GM12878 (cell line): ENCODE measurements at regions not wholly inside any gene's neighbourhood (a gene's known extent, or its start where the extent isn't known, plus 50 kb on each side); places are given as distances from the start of the nearest gene placed in this dataset.

ENCODE experiments used
- ATAC-seq: fragments of 200-7000 bp; cut with Tn5 transposase; 3 replicates; pipeline ENCODE4 v1.9.1; 2020; ENCODE audit warnings: mild to moderate bottlenecking, moderate library complexity
- BruUV-seq: library from RNA; stranded (reverse); fragments of 400-500 nt; replicated peaks from 2 replicates; lab custom pipeline; 2021; lab: Mats Ljungman, UMichigan
- CTCF ChIA-PET: fragments of 300-600 bp; sonication (Branson Sonifier 250); formaldehyde crosslinking; extraction: SDS; loops from one replicate; lab custom pipeline; 2021; ENCODE audit warnings: inconsistent platforms; lab: Yijun Ruan, JAX
- POLR2A ChIA-PET: fragments of 350-600 bp; formaldehyde crosslinking; extraction: SDS; loops from one replicate; lab custom pipeline; 2021; ENCODE audit warnings: inconsistent platforms; lab: Charles Lee
- RAD21 ChIA-PET: fragments of 300-600 bp; sonication (Branson Sonifier 250); formaldehyde crosslinking; loops from one replicate; lab custom pipeline; 2023; ENCODE audit warnings: antibody characterized with exemption; ENCODE audit not compliant: unreplicated experiment; lab: Charles Lee
- SMC1A ChIA-PET: fragments of 300-600 bp; sonication (Branson Sonifier 250); formaldehyde crosslinking; loops from one replicate; lab custom pipeline; 2023; ENCODE audit not compliant: unreplicated experiment, uncharacterized antibody; lab: Charles Lee
- DNase-seq: peaks from one replicate; pipeline ENCODE4 v3.0.0-alpha.2; 2011; ENCODE audit warnings: low read depth, low spot score
- FAIRE-seq: peaks from 3 replicates; lab custom pipeline; 2011; peaks lifted over from hg19 to GRCh38; lab: Jason Lieb, UNC
- H2AFZ ChIP-seq: 2 replicates; pipeline ENCODE4 v1.6.0; 2011; ENCODE audit warnings: low read depth, low read length, control low read depth; ENCODE audit not compliant: control insufficient read depth
- H3K27ac ChIP-seq: 2 replicates; pipeline ENCODE4 v1.5.1; 2011; ENCODE audit warnings: control low read depth; ENCODE audit not compliant: control insufficient read depth, insufficient read depth
- H3K27me3 ChIP-seq, 2 experiments: replicated peaks in 1 of 2; 2 replicates each; pipeline versions ENCODE4 v1.6.0 to v1.6.1; 2011; ENCODE audit warnings: low read length in 1 of 2; ENCODE audit not compliant: control insufficient read depth in 2 of 2, insufficient read depth in 2 of 2
- H3K36me3 ChIP-seq, 2 experiments: 2 replicates each; pipeline ENCODE4 v1.5.1; 2011; ENCODE audit warnings: low read length in 1 of 2; ENCODE audit not compliant: control insufficient read depth in 2 of 2, insufficient read depth in 2 of 2
- H3K4me1 ChIP-seq: 2 replicates; pipeline ENCODE4 v1.6.1; 2011; ENCODE audit warnings: mild to moderate bottlenecking, low read length, moderate library complexity, mixed read lengths; ENCODE audit not compliant: control insufficient read depth, insufficient read depth
- H3K4me2 ChIP-seq: 2 replicates; pipeline ENCODE4 v1.6.0; 2011; ENCODE audit warnings: control low read depth; ENCODE audit not compliant: control insufficient read depth, insufficient read depth
- H3K4me3 ChIP-seq: fragments of 200-600 bp; sonication (generic); 2 replicates; pipeline ENCODE4 v1.5.1; 2016
- H3K79me2 ChIP-seq: 2 replicates; pipeline ENCODE4 v1.6.0; 2011; ENCODE audit warnings: low read length; ENCODE audit not compliant: control insufficient read depth, insufficient read depth
- H3K9ac ChIP-seq: 2 replicates; pipeline ENCODE4 v1.8.0; 2011; ENCODE audit warnings: low read length, control low read depth, mixed read lengths; ENCODE audit not compliant: control insufficient read depth, insufficient read depth
- H3K9me3 ChIP-seq: replicated peaks from 3 replicates; pipeline ENCODE4 v1.5.1; 2011; ENCODE audit warnings: mild to moderate bottlenecking, low read length; ENCODE audit not compliant: control insufficient read depth, insufficient read depth
- H4K20me1 ChIP-seq: 2 replicates; pipeline ENCODE4 v1.6.0; 2011; ENCODE audit not compliant: control insufficient read depth, insufficient read depth
- ASH2L ChIP-seq: fragments of 300-600, 200-600 bp; sonication (generic); IDR thresholded peaks from 2 replicates; pipeline ENCODE4 v1.6.1; 2017; ENCODE audit warnings: low read depth, mild to moderate bottlenecking, borderline replicate concordance
- BRCA1 ChIP-seq: IDR thresholded peaks from 2 replicates; pipeline ENCODE4 v1.6.1; 2011; ENCODE audit warnings: low read depth, low read length, improper control_type of control experiment
- CBFB ChIP-seq: IDR thresholded peaks from 2 replicates; pipeline ENCODE4 v1.6.1; 2016; ENCODE audit warnings: antibody characterized with exemption, low read depth
- CHD1 ChIP-seq: IDR thresholded peaks from 2 replicates; pipeline ENCODE4 v1.6.1; 2012; ENCODE audit warnings: low read depth, low read length, improper control_type of control experiment
- CHD4 ChIP-seq: fragments of 200-600 bp; sonication (generic); IDR thresholded peaks from 2 replicates; pipeline ENCODE4 v1.6.1; 2016; ENCODE audit warnings: mild to moderate bottlenecking
- CREB1 ChIP-seq: IDR thresholded peaks from 2 replicates; pipeline ENCODE4 v1.6.1; 2012; ENCODE audit warnings: low read depth, mild to moderate bottlenecking, inconsistent platforms
- EED ChIP-seq: sonication (generic); IDR thresholded peaks from 2 replicates; pipeline ENCODE4 v1.6.1; 2016; ENCODE audit warnings: antibody characterized with exemption, low read depth
- NBN ChIP-seq: fragments of 450-650 bp; IDR thresholded peaks from 2 replicates; pipeline ENCODE4 v1.6.1; 2016
- NFIC ChIP-seq: IDR thresholded peaks from 2 replicates; pipeline ENCODE4 v1.6.1; 2012; ENCODE audit warnings: low read depth, mild to moderate bottlenecking, inconsistent platforms, low read length, moderate library complexity
- NR2C1 ChIP-seq: fragments of 450-650 bp; IDR thresholded peaks from 2 replicates; pipeline ENCODE4 v1.6.1; 2017; ENCODE audit warnings: antibody characterized with exemption, mild to moderate bottlenecking, moderate library complexity
- POLR2AphosphoS2 ChIP-seq: IDR thresholded peaks from 2 replicates; pipeline ENCODE4 v1.6.1; 2011; ENCODE audit warnings: low read depth, mild to moderate bottlenecking, low read length, improper control_type of control experiment, moderate library complexity
- SMC3 ChIP-seq: IDR thresholded peaks from 2 replicates; pipeline ENCODE4 v1.6.1; 2011; ENCODE audit warnings: low read length, improper control_type of control experiment, borderline replicate concordance
- SP1 ChIP-seq: IDR thresholded peaks from one replicate; pipeline ENCODE4 v1.6.1; 2011; ENCODE audit warnings: low read depth, low read length
- STAT3 ChIP-seq: IDR thresholded peaks from 2 replicates; pipeline ENCODE4 v1.6.1; 2011; ENCODE audit warnings: low read depth, low read length, improper control_type of control experiment
- WRNIP1 ChIP-seq: IDR thresholded peaks from 2 replicates; pipeline ENCODE4 v1.6.1; 2011; ENCODE audit warnings: low read depth, low read length, improper control_type of control experiment, borderline replicate concordance
- ZSCAN29 ChIP-seq: fragments of 450-650 bp; IDR thresholded peaks from 2 replicates; pipeline ENCODE4 v1.6.1; 2017; ENCODE audit warnings: mild to moderate bottlenecking, moderate library complexity
- WGBS: methylation state at CpG from one replicate; pipeline ENCODE4 v1.1.6; 2016; ENCODE audit warnings: low lambda C conversion rate; ENCODE audit not compliant: insufficient replicate concordance, insufficient coverage; ENCODE audit errors: missing lambda C conversion rate; 5-methylcytosine and 5-hydroxymethylcytosine counted together
- in situ Hi-C: fragments of 300-500 bp; cut with MboI; formaldehyde crosslinking; loops from 9 replicates; pipeline ENCODE4 v1.14.3; 2018; ENCODE audit warnings: mixed read lengths
- intact Hi-C: fragments of 100-400 bp; cut with micrococcal nuclease; formaldehyde crosslinking; loops from one replicate; pipeline ENCODE4 v1.14.2; 2022; ENCODE audit not compliant: unreplicated experiment
- TF ChIP-seq, protein P1 (sequence below): fragments of 450-650 bp; IDR thresholded peaks from 2 replicates; pipeline ENCODE4 v1.6.1; 2017; ENCODE audit warnings: antibody characterized with exemption, mild to moderate bottlenecking, moderate library complexity
- TF ChIP-seq, protein P2 (sequence below): fragments of 450-650 bp; IDR thresholded peaks from 2 replicates; pipeline ENCODE4 v1.6.1; 2018; ENCODE audit warnings: mild to moderate bottlenecking, low read depth, moderate library complexity; ENCODE audit not compliant: partially characterized antibody
- TF ChIP-seq, protein P3 (sequence below): fragments of 150-350 bp; IDR thresholded peaks from 2 replicates; pipeline ENCODE4 v1.6.1; 2014; ENCODE audit warnings: mild to moderate bottlenecking, low read depth, low read length

DNA sequence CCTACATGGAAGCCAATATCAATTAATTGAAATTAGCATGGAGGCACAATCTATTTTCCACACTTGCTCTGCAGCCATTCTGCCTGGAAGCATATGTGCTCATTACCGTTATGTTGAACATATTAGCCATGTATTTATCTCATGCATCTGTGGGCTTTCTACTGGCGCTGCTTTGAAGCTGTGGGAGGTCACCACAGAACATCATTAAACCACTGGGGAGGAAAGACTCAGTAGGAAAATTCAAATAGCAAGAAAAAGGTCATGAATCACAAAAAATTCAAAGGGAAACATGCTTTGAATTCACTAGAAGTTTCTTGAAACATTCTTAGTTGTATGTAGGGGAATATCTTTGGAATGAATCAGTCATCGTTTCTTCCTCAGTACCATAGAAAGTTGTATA is 652.5 kb downstream of the EDEM1 start:
- Histone ChIP-seq H3K27ac (no peak overlapping the region), H3K79me2 (no peaks in the 10 kb centered on the region), H3K9ac (no peak overlapping the region), H3K4me2 (no peak overlapping the region), H3K4me3 (no peak overlapping the region), H3K4me1 (no peaks in the 10 kb centered on the region), H3K36me3 (no peaks in the 10 kb centered on the region), H4K20me1 (no peaks in the 10 kb centered on the region), H3K9me3 (no peaks in the 10 kb centered on the region), H3K27me3 (no peaks in the 10 kb centered on the region), H2AFZ (no peak overlapping the region)
- intact Hi-C loops (no loop called here), in situ Hi-C loops (no loop called here)
- RAD21 ChIA-PET, result no interaction called here
- ATAC-seq, result no peak
- SMC1A ChIA-PET, result interaction anchor here (0.8 kb wide), 1 partner anchor 9 kb away, joined by 3 read pairs; no protein-coding TSS in a partner anchor
- FAIRE-seq, result no peak
- CTCF ChIA-PET, result interaction anchor here (0.6 kb wide), 1 partner anchor 17 kb away, joined by 3 read pairs; no protein-coding TSS in a partner anchor
- no peak for DNase-seq
- WGBS, result 2% methylated on average over 3 of the region's 3 CpGs
- POLR2A ChIA-PET, result no interaction called here
- BruUV-seq, result no TSS peak
- no peak for TF ChIP-seq STAT3
- no peak for TF ChIP-seq POLR2AphosphoS2
- TF ChIP-seq, protein P1, sequence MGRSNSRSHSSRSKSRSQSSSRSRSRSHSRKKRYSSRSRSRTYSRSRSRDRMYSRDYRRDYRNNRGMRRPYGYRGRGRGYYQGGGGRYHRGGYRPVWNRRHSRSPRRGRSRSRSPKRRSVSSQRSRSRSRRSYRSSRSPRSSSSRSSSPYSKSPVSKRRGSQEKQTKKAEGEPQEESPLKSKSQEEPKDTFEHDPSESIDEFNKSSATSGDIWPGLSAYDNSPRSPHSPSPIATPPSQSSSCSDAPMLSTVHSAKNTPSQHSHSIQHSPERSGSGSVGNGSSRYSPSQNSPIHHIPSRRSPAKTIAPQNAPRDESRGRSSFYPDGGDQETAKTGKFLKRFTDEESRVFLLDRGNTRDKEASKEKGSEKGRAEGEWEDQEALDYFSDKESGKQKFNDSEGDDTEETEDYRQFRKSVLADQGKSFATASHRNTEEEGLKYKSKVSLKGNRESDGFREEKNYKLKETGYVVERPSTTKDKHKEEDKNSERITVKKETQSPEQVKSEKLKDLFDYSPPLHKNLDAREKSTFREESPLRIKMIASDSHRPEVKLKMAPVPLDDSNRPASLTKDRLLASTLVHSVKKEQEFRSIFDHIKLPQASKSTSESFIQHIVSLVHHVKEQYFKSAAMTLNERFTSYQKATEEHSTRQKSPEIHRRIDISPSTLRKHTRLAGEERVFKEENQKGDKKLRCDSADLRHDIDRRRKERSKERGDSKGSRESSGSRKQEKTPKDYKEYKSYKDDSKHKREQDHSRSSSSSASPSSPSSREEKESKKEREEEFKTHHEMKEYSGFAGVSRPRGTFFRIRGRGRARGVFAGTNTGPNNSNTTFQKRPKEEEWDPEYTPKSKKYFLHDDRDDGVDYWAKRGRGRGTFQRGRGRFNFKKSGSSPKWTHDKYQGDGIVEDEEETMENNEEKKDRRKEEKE, result no peak
- TF ChIP-seq NR2C1, result no peak
- no peak for TF ChIP-seq BRCA1
- TF ChIP-seq, protein P2, sequence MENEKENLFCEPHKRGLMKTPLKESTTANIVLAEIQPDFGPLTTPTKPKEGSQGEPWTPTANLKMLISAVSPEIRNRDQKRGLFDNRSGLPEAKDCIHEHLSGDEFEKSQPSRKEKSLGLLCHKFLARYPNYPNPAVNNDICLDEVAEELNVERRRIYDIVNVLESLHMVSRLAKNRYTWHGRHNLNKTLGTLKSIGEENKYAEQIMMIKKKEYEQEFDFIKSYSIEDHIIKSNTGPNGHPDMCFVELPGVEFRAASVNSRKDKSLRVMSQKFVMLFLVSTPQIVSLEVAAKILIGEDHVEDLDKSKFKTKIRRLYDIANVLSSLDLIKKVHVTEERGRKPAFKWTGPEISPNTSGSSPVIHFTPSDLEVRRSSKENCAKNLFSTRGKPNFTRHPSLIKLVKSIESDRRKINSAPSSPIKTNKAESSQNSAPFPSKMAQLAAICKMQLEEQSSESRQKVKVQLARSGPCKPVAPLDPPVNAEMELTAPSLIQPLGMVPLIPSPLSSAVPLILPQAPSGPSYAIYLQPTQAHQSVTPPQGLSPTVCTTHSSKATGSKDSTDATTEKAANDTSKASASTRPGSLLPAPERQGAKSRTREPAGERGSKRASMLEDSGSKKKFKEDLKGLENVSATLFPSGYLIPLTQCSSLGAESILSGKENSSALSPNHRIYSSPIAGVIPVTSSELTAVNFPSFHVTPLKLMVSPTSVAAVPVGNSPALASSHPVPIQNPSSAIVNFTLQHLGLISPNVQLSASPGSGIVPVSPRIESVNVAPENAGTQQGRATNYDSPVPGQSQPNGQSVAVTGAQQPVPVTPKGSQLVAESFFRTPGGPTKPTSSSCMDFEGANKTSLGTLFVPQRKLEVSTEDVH, result no peak
- TF ChIP-seq EED, result no peak
- TF ChIP-seq SP1, result no peak
- no peak for TF ChIP-seq ASH2L
- TF ChIP-seq, protein P3, sequence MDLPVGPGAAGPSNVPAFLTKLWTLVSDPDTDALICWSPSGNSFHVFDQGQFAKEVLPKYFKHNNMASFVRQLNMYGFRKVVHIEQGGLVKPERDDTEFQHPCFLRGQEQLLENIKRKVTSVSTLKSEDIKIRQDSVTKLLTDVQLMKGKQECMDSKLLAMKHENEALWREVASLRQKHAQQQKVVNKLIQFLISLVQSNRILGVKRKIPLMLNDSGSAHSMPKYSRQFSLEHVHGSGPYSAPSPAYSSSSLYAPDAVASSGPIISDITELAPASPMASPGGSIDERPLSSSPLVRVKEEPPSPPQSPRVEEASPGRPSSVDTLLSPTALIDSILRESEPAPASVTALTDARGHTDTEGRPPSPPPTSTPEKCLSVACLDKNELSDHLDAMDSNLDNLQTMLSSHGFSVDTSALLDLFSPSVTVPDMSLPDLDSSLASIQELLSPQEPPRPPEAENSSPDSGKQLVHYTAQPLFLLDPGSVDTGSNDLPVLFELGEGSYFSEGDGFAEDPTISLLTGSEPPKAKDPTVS, result no peak
- no peak for TF ChIP-seq NFIC
- TF ChIP-seq ZSCAN29, result no peak
- no peak for TF ChIP-seq SMC3
- TF ChIP-seq WRNIP1, result no peak
- TF ChIP-seq CREB1, result no peak
- TF ChIP-seq NBN, result no peak
- no peak for TF ChIP-seq CHD4
- TF ChIP-seq CHD1, result no peak
- TF ChIP-seq CBFB, result no peak
